ENCODE measurements at regions not wholly inside any gene's neighbourhood (a gene's known extent, or its start where the extent isn't known, plus 50 kb on each side); places are given as distances from the start of the nearest gene placed in this dataset.

- TF ChIP-seq EGR1 (IDR thresholded peaks at IDR 0.05; ENCODE audit: low read depth in 2 of 2) (no peak), RAD21 (IDR thresholded peaks at IDR 0.05) (no peak)
- TF ChIP-seq, protein P1, sequence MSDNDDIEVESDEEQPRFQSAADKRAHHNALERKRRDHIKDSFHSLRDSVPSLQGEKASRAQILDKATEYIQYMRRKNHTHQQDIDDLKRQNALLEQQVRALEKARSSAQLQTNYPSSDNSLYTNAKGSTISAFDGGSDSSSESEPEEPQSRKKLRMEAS (IDR thresholded peaks at IDR 0.05): no peak
- TF ChIP-seq, protein P2, sequence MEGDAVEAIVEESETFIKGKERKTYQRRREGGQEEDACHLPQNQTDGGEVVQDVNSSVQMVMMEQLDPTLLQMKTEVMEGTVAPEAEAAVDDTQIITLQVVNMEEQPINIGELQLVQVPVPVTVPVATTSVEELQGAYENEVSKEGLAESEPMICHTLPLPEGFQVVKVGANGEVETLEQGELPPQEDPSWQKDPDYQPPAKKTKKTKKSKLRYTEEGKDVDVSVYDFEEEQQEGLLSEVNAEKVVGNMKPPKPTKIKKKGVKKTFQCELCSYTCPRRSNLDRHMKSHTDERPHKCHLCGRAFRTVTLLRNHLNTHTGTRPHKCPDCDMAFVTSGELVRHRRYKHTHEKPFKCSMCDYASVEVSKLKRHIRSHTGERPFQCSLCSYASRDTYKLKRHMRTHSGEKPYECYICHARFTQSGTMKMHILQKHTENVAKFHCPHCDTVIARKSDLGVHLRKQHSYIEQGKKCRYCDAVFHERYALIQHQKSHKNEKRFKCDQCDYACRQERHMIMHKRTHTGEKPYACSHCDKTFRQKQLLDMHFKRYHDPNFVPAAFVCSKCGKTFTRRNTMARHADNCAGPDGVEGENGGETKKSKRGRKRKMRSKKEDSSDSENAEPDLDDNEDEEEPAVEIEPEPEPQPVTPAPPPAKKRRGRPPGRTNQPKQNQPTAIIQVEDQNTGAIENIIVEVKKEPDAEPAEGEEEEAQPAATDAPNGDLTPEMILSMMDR (IDR thresholded peaks at IDR 0.05; ENCODE audit: low read depth, low read length, missing input control): no peak
- TF ChIP-seq, protein P3, sequence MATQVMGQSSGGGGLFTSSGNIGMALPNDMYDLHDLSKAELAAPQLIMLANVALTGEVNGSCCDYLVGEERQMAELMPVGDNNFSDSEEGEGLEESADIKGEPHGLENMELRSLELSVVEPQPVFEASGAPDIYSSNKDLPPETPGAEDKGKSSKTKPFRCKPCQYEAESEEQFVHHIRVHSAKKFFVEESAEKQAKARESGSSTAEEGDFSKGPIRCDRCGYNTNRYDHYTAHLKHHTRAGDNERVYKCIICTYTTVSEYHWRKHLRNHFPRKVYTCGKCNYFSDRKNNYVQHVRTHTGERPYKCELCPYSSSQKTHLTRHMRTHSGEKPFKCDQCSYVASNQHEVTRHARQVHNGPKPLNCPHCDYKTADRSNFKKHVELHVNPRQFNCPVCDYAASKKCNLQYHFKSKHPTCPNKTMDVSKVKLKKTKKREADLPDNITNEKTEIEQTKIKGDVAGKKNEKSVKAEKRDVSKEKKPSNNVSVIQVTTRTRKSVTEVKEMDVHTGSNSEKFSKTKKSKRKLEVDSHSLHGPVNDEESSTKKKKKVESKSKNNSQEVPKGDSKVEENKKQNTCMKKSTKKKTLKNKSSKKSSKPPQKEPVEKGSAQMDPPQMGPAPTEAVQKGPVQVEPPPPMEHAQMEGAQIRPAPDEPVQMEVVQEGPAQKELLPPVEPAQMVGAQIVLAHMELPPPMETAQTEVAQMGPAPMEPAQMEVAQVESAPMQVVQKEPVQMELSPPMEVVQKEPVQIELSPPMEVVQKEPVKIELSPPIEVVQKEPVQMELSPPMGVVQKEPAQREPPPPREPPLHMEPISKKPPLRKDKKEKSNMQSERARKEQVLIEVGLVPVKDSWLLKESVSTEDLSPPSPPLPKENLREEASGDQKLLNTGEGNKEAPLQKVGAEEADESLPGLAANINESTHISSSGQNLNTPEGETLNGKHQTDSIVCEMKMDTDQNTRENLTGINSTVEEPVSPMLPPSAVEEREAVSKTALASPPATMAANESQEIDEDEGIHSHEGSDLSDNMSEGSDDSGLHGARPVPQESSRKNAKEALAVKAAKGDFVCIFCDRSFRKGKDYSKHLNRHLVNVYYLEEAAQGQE (IDR thresholded peaks at IDR 0.05): no peak
Measured at GRCh38 chr10:2650328-2650727, 417.0 kb upstream of the PFKP start.
